Upper lobe of right lung (tissue), 1 donor: ENCODE measurements at regions not wholly inside any gene's neighbourhood (a gene's known extent, or its start where the extent isn't known, plus 50 kb on each side); places are given as distances from the start of the nearest gene placed in this dataset.
A peak's percentile ranks its signal among the peaks of the same experiment; 100 is the strongest.
"Not testable (repeated sequence)": the region's sequence is repeated elsewhere in the genome, so short reads cannot be mapped to it uniquely, and the experiment has no call there.

Experiments used
- ATAC-seq: fragments of 200-7000 bp; cut with Tn5 transposase; one replicate; pipeline ENCODE4 v1.9.1; 2020; ENCODE audit warnings: mild to moderate bottlenecking, moderate library complexity
- DNase-seq: peaks from one replicate; pipeline ENCODE4 v3.0.0-alpha.2; 2020
- H3K27ac ChIP-seq: fragments of 200-600 bp; one replicate; pipeline ENCODE4 v1.8.0; 2022
- H3K27me3 ChIP-seq: fragments of 200-600 bp; one replicate; pipeline ENCODE4 v1.8.0; 2022; ENCODE audit warnings: mild to moderate bottlenecking
- H3K36me3 ChIP-seq: fragments of 200-600 bp; one replicate; pipeline ENCODE4 v1.8.0; 2022
- H3K4me1 ChIP-seq: fragments of 200-600 bp; one replicate; pipeline ENCODE4 v1.8.0; 2022
- H3K4me3 ChIP-seq: fragments of 200-600 bp; one replicate; pipeline ENCODE4 v1.8.0; 2022; ENCODE audit warnings: mild to moderate bottlenecking
- H3K9me3 ChIP-seq: fragments of 200-600 bp; one replicate; pipeline ENCODE4 v1.8.0; 2022
- CTCF ChIP-seq: fragments of 200-600 bp; IDR thresholded peaks from one replicate; pipeline ENCODE4 v1.8.0; 2022; ENCODE audit warnings: antibody characterized with exemption
- intact Hi-C: fragments of 100-400 bp; cut with DNase I; formaldehyde crosslinking; loops from one replicate; pipeline ENCODE4 v1.11.0; 2022
- donor health status: DM: no; HTN: yes; CAD: no; lungs with severe emphysema.

GRCh38 chr15:54808321-54808720, 388.4 kb downstream of the RSL24D1 start:
- Histone ChIP-seq H3K4me3 (no peak overlapping the region), H3K9me3 (no peaks in the 10 kb centered on the region), H3K27ac (no peak overlapping the region), H3K36me3 (no peaks in the 10 kb centered on the region), H3K4me1 (no peaks in the 10 kb centered on the region), H3K27me3 (no peaks in the 10 kb centered on the region)
- TF ChIP-seq CTCF = no peak
- DNase-seq (no peak), ATAC-seq (no peak)
- intact Hi-C loops = no loop called here

- H3K27me3 ChIP-seq = no peaks in the 10 kb centered on the region
- no peak overlapping the region for H3K27ac ChIP-seq
- DNase-seq = no peak
- no peak overlapping the region for H3K4me3 ChIP-seq
- H3K4me1 ChIP-seq = no peaks in the 10 kb centered on the region
- intact Hi-C loops = no loop called here
- no peaks in the 10 kb centered on the region for H3K36me3 ChIP-seq
- ATAC-seq = no peak
- H3K9me3 ChIP-seq = no peaks in the 10 kb centered on the region
- TF ChIP-seq CTCF = no peak
Observed at GRCh38 chr15:54803987-54804386, 392.8 kb downstream of the RSL24D1 start.

- TF ChIP-seq CTCF = no peak
- Histone ChIP-seq H3K9me3 (no peaks in the 10 kb centered on the region), H3K27me3 (no peaks in the 10 kb centered on the region), H3K4me1 (no peaks in the 10 kb centered on the region), H3K27ac (no peak overlapping the region), H3K36me3 (no peaks in the 10 kb centered on the region), H3K4me3 (no peak overlapping the region)
- DNase-seq (no peak), ATAC-seq (peak; percentile 62)
- intact Hi-C loops = no loop called here
Observed at GRCh38 chr15:54803134-54803808, 393.5 kb downstream of the RSL24D1 start.

- no peaks in the 10 kb centered on the region for H3K27me3 ChIP-seq
- intact Hi-C loops = no loop called here
- DNase-seq (no peak), ATAC-seq (no peak)
- H3K9me3 ChIP-seq = no peaks in the 10 kb centered on the region
- no peak overlapping the region for H3K27ac ChIP-seq
- no peak overlapping the region for H3K4me3 ChIP-seq
- H3K36me3 ChIP-seq = no peaks in the 10 kb centered on the region
- H3K4me1 ChIP-seq = no peaks in the 10 kb centered on the region
- no peak for TF ChIP-seq CTCF
Observed at GRCh38 chr15:54792526-54792925, 404.2 kb downstream of the RSL24D1 start.

GRCh38 chr15:54790693-54791092, 406.0 kb downstream of the RSL24D1 start:
- ATAC-seq (no peak), DNase-seq (no peak)
- Histone ChIP-seq H3K9me3 (no peaks in the 10 kb centered on the region), H3K4me3 (no peak overlapping the region), H3K27ac (no peak overlapping the region), H3K4me1 (no peaks in the 10 kb centered on the region), H3K36me3 (no peaks in the 10 kb centered on the region), H3K27me3 (no peaks in the 10 kb centered on the region)
- no peak for TF ChIP-seq CTCF
- intact Hi-C loops = no loop called here

GRCh38 chr15:54789376-54789775, 407.4 kb downstream of the RSL24D1 start:
- intact Hi-C loops = no loop called here
- TF ChIP-seq CTCF = no peak
- Histone ChIP-seq H3K4me1 (no peaks in the 10 kb centered on the region), H3K36me3 (no peaks in the 10 kb centered on the region), H3K4me3 (no peak overlapping the region), H3K9me3 (no peaks in the 10 kb centered on the region), H3K27me3 (no peaks in the 10 kb centered on the region), H3K27ac (no peak overlapping the region)
- DNase-seq (no peak), ATAC-seq (no peak)

GRCh38 chr15:54781220-54781619, 415.5 kb downstream of the RSL24D1 start:
- ATAC-seq = not testable (repeated sequence)

More at GRCh38 chr15:54781220-54781619, 415.5 kb downstream of the RSL24D1 start:
- peak; percentile 40 for DNase-seq
- H3K36me3 ChIP-seq, H3K4me3 ChIP-seq, H3K9me3 ChIP-seq, H3K27ac ChIP-seq, H3K27me3 ChIP-seq, intact Hi-C loops, H3K4me1 ChIP-seq: not testable (repeated sequence)
